Gastroesophageal sphincter (tissue), 3 donors: ENCODE measurements at regions not wholly inside any gene's neighbourhood (a gene's known extent, or its start where the extent isn't known, plus 50 kb on each side); places are given as distances from the start of the nearest gene placed in this dataset.

Source experiments
- EP300 ChIP-seq: sonication (generic); formaldehyde crosslinking; IDR thresholded peaks from one replicate; pipeline ENCODE4 v1.6.1; 2017; ENCODE audit warnings: antibody characterized with exemption, mild to moderate bottlenecking
- POLR2A ChIP-seq, 2 donors: fragments of 450-650 bp; IDR thresholded peaks; one replicate each; pipeline ENCODE4 v1.6.1; 2017; ENCODE audit warnings: antibody characterized with exemption in 2 of 2, mild to moderate bottlenecking in 2 of 2, moderate library complexity in 1 of 2
- POLR2AphosphoS5 ChIP-seq: sonication (generic); formaldehyde crosslinking; IDR thresholded peaks from one replicate; pipeline ENCODE4 v1.6.1; 2017; ENCODE audit warnings: antibody characterized with exemption
- TF ChIP-seq, protein P1 (sequence below), 4 experiments: fragments of 200-600 bp in 2 of 4; fragments of 450-650 bp in 2 of 4; sonication (generic) in 1 of 4; IDR thresholded peaks; one replicate each; pipeline ENCODE4 v1.5.1; 2017 to 2019; ENCODE audit warnings: antibody characterized with exemption in 4 of 4, mild to moderate bottlenecking in 2 of 4, moderate library complexity in 2 of 4

DNA sequence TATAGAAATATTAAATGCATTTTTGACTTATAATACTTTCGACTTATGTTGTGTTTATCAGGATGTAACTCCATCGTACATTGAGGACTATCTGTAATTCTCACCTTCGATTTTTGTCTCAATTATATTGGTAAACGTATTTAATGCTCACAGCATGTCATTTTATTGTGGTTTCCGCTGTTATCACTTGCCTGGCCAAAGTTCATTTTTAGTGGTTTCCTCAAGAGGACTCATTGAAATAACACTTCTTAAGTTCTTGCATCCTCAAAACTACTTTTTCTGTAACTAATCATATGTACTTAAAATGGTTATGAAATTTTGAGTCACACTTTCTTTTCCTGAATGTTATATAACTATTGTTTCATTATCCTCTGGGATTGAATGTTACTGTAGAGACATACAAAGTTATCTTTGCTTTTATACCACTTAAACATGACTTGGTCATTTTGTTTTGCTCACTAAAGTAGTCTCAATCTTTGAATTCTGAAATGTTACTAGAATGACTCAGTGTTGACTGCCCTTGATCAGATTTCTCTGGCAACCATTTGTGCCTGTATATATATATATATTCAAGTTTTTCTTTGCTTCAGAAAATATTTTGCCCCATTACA lies 289.6 kb upstream of the PROX1 start:
- TF ChIP-seq, protein P1, sequence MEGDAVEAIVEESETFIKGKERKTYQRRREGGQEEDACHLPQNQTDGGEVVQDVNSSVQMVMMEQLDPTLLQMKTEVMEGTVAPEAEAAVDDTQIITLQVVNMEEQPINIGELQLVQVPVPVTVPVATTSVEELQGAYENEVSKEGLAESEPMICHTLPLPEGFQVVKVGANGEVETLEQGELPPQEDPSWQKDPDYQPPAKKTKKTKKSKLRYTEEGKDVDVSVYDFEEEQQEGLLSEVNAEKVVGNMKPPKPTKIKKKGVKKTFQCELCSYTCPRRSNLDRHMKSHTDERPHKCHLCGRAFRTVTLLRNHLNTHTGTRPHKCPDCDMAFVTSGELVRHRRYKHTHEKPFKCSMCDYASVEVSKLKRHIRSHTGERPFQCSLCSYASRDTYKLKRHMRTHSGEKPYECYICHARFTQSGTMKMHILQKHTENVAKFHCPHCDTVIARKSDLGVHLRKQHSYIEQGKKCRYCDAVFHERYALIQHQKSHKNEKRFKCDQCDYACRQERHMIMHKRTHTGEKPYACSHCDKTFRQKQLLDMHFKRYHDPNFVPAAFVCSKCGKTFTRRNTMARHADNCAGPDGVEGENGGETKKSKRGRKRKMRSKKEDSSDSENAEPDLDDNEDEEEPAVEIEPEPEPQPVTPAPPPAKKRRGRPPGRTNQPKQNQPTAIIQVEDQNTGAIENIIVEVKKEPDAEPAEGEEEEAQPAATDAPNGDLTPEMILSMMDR (IDR thresholded peaks at IDR 0.05), result no peak
- TF ChIP-seq POLR2A (IDR thresholded peaks at IDR 0.05), result no peak
- no peak for TF ChIP-seq POLR2AphosphoS5
- no peak for TF ChIP-seq EP300
